Hepatocyte (in vitro differentiated cells): ENCODE measurements at regions not wholly inside any gene's neighbourhood (a gene's known extent, or its start where the extent isn't known, plus 50 kb on each side); places are given as distances from the start of the nearest gene placed in this dataset.
A peak's percentile ranks its signal among the peaks of the same experiment; 100 is the strongest.

Experiments
- DNase-seq: peaks from one replicate; pipeline ENCODE4 v3.0.0-alpha.2; 2016; ENCODE audit warnings: low spot score
- H2AFZ ChIP-seq: fragments of 200-600 bp; sonication (generic); 2 replicates; pipeline ENCODE4 v1.6.0; 2016; ENCODE audit warnings: antibody characterized with exemption, mild to moderate bottlenecking
- H3K27ac ChIP-seq: fragments of 200-600 bp; sonication (generic); 2 replicates; pipeline ENCODE4 v1.5.1; 2016; ENCODE audit warnings: mild to moderate bottlenecking
- H3K27me3 ChIP-seq: fragments of 200-600 bp; sonication (generic); 2 replicates; pipeline ENCODE4 v1.6.1; 2016
- H3K36me3 ChIP-seq: fragments of 200-600 bp; sonication (generic); replicated peaks from 2 replicates; pipeline ENCODE4 v1.5.1; 2016; ENCODE audit warnings: low read depth; ENCODE audit not compliant: insufficient read depth
- H3K4me1 ChIP-seq: fragments of 200-600 bp; sonication (generic); 2 replicates; pipeline ENCODE4 v1.5.1; 2016; ENCODE audit warnings: mild to moderate bottlenecking, moderate library complexity; ENCODE audit not compliant: insufficient read depth
- H3K4me2 ChIP-seq: fragments of 200-600 bp; sonication (generic); 2 replicates; pipeline ENCODE4 v1.6.0; 2016
- H3K4me3 ChIP-seq: fragments of 200-600 bp; sonication (generic); 2 replicates; pipeline ENCODE4 v1.5.1; 2016; ENCODE audit warnings: mild to moderate bottlenecking
- H3K79me2 ChIP-seq: fragments of 200-600 bp; sonication (generic); 2 replicates; pipeline ENCODE4 v1.6.0; 2017; ENCODE audit warnings: mild to moderate bottlenecking
- H3K9me2 ChIP-seq: fragments of 200-600 bp; sonication (generic); replicated peaks from 2 replicates; pipeline ENCODE4 v1.6.0; 2017; ENCODE audit warnings: mild to moderate bottlenecking; ENCODE audit not compliant: insufficient read depth
- H3K9me3 ChIP-seq: fragments of 200-600 bp; sonication (generic); 2 replicates; pipeline ENCODE4 v1.5.1; 2016; ENCODE audit warnings: low read depth, mild to moderate bottlenecking
- H4K20me1 ChIP-seq: fragments of 200-600 bp; sonication (generic); 2 replicates; pipeline ENCODE4 v1.6.0; 2016; ENCODE audit warnings: mild to moderate bottlenecking; ENCODE audit not compliant: insufficient read depth, poor library complexity, severe bottlenecking
- CTCF ChIP-seq: fragments of 200-600 bp; sonication (generic); IDR thresholded peaks from 2 replicates; pipeline ENCODE4 v1.5.1; 2016; ENCODE audit warnings: antibody characterized with exemption, mild to moderate bottlenecking; ENCODE audit not compliant: poor library complexity
- EZH2 ChIP-seq: fragments of 200-600 bp; sonication (generic); IDR thresholded peaks from 2 replicates; pipeline ENCODE4 v1.6.1; 2016; ENCODE audit warnings: antibody characterized with exemption, mild to moderate bottlenecking, borderline replicate concordance
- EZH2phosphoT487 ChIP-seq: fragments of 200-600 bp; sonication (generic); IDR thresholded peaks from one replicate; pipeline ENCODE4 v1.6.1; 2018; ENCODE audit warnings: antibody characterized with exemption, mild to moderate bottlenecking, low read depth, moderate library complexity; ENCODE audit not compliant: unreplicated experiment, severe bottlenecking
- WGBS: methylation state at CpG from one replicate; pipeline ENCODE4 v1.1.6; 2016; ENCODE audit warnings: low lambda C conversion rate; ENCODE audit errors: missing lambda C conversion rate; 5-methylcytosine and 5-hydroxymethylcytosine counted together

DNA sequence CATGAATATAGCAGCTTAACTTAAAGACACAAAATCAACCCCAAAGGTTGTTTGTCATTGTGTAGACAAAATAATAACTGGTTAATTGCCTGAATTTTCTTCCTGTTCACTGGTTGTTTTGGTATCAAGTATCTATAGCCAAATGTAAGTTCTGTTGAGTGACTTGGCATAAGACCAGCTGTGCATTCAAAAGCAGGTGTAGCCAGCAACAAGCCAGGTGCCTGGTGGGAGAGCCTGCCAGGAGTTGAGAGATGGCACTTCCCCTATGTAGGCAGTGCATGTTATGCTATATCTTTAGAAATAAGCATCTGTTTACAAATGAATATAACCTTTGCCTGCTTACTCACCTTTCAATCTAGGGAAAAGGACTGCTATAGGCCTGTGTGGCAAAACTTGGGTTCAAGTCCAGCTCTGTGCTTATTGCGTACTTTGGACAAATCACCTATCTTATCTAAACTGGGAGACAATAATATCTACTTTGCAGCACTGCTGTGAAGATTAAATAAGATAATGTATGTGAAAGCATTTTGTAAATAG is 84.9 kb upstream of the TBL1XR1 start:
- Histone ChIP-seq H3K27ac (peak overlapping the region; percentile 20), H3K4me2 (no peak overlapping the region), H3K4me1 (peaks cover 10% of the 10 kb centered on the region)

DNA sequence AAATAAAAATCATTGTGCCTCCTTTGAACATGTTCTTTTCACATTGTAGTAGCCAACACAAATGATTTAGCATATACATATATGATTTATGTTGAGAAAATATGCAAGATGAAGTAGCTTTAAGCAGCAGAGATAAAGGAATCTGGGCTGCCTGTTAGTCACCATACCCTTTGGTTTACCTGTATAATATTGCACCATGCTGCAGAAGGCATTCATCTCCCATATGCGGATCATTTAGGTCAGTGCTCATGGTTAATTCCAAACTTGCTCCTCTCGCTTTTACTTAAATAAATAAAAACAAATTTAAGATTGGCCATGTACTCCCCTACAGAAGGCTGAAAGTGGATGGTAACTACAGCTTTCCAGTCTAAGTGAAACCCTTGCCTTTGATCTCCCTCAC is 86.7 kb upstream of the TBL1XR1 start:
- no peak for DNase-seq
- no peaks in the 10 kb centered on the region for H3K9me2 ChIP-seq
- WGBS = 64% methylated on average over 2 of the region's 2 CpGs
- H3K36me3 ChIP-seq = no peaks in the 10 kb centered on the region
- TF ChIP-seq EZH2phosphoT487 (no peak), CTCF (no peak), EZH2 (no peak)
- no peaks in the 10 kb centered on the region for H3K9me3 ChIP-seq
- peak overlapping the region; percentile 53 for H2AFZ ChIP-seq
- no peaks in the 10 kb centered on the region for H3K27me3 ChIP-seq
- H3K4me1 ChIP-seq = peaks cover 10% of the 10 kb centered on the region
- H3K4me3 ChIP-seq = no peak overlapping the region
- no peaks in the 10 kb centered on the region for H3K79me2 ChIP-seq
- H4K20me1 ChIP-seq = no peaks in the 10 kb centered on the region
- peak overlapping the region; percentile 84 for H3K27ac ChIP-seq
- H3K4me2 ChIP-seq = peak overlapping the region; percentile 25

More for the DNA sequence above, 84.9 kb upstream of the TBL1XR1 start:
- WGBS = 80% methylated on average over 1 of the region's 1 CpG
- Histone ChIP-seq H3K9me3 (no peaks in the 10 kb centered on the region), H3K36me3 (no peaks in the 10 kb centered on the region), H3K9me2 (no peaks in the 10 kb centered on the region), H3K4me3 (no peak overlapping the region), H2AFZ (no peak overlapping the region), H4K20me1 (no peaks in the 10 kb centered on the region), H3K27me3 (no peaks in the 10 kb centered on the region), H3K79me2 (no peaks in the 10 kb centered on the region)
- no peak for DNase-seq
- TF ChIP-seq CTCF (no peak), EZH2phosphoT487 (no peak), EZH2 (no peak)

GRCh38 chr3:177284383-177284881 is 87.2 kb upstream of the TBL1XR1 start:
- H3K9me3 ChIP-seq = no peaks in the 10 kb centered on the region
- WGBS = 39% methylated on average over 8 of the region's 8 CpGs
- H2AFZ ChIP-seq = peak overlapping the region; percentile 53
- no peaks in the 10 kb centered on the region for H3K27me3 ChIP-seq
- H3K36me3 ChIP-seq = no peaks in the 10 kb centered on the region
- H3K4me1 ChIP-seq = peaks cover 10% of the 10 kb centered on the region
- peak overlapping the region; percentile 25 for H3K4me2 ChIP-seq
- H3K79me2 ChIP-seq = no peaks in the 10 kb centered on the region
- DNase-seq = peak; percentile 70
- H4K20me1 ChIP-seq = no peaks in the 10 kb centered on the region
- H3K27ac ChIP-seq = peak overlapping the region; percentile 84
- no peaks in the 10 kb centered on the region for H3K9me2 ChIP-seq
- TF ChIP-seq CTCF (no peak), EZH2 (no peak), EZH2phosphoT487 (no peak)
- H3K4me3 ChIP-seq = no peak overlapping the region
